GM19468 (cell line): ENCODE measurements at regions not wholly inside any gene's neighbourhood (a gene's known extent, or its start where the extent isn't known, plus 50 kb on each side); places are given as distances from the start of the nearest gene placed in this dataset.
"Not testable (repeated sequence)": the region's sequence is repeated elsewhere in the genome, so short reads cannot be mapped to it uniquely, and the experiment has no call there.

ENCODE experiments used
- ATAC-seq: cut with Tn5 transposase; IDR thresholded peaks from one replicate; pipeline ENCODE4 v1.9.1; 2021; ENCODE audit warnings: mild to moderate bottlenecking, moderate library complexity, moderate number of reproducible peaks; ENCODE audit not compliant: unreplicated experiment; ENCODE audit errors: extremely low read depth

DNA sequence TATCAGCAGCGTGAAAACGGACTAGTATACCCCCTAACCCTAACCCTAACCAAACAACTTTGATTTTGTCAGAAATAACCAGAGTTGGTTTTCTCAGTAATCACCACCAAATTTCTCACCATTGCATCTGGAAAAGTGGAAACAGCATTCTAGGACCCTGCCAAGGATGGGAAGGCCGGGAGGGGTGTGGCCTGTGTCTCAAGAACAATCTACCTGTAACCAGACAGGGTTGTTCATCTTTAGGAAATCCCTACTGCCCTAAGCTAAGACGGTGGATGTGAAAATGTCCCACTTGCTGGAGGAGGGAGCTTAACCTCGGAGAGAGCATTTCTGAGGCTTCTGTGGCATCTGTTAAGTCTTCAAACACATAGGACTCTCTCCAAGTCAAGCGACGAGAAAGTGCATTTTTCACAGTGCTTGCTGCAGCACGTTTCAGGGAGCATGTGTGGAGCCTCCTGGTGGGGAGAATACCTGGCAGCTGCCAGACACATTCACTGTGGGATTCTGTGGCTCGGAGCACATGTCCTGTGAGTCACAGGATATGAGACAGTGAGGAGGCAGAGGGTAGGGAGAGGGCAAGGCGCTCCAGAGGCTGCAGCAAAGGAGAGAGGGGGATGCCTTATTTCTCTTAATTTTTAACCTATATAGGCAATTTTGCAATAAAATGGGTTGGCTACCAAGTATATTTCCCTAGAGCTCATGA lies 207.5 kb downstream of the SPP2 start:
- ATAC-seq = no peak

DNA sequence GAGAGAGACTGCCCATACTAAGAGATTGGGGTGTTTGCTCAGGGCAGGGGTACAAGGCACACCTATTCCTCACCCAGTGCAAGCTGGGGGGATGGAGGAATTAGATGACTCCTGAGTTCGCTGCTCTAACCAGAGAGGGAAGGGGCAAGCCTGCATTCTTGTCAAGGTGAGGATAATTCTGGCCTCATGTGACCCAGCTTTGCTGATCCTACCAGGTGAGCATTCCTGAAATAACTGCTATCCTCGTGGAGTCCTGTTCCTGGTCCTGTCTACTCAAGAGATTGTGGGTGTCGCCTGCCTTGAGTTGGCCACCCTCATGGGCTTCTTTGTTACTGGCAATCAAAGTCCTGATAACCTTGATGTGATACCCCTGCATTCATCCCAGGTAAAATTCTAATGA lies 206.0 kb downstream of the SPP2 start:
- ATAC-seq = no peak

DNA sequence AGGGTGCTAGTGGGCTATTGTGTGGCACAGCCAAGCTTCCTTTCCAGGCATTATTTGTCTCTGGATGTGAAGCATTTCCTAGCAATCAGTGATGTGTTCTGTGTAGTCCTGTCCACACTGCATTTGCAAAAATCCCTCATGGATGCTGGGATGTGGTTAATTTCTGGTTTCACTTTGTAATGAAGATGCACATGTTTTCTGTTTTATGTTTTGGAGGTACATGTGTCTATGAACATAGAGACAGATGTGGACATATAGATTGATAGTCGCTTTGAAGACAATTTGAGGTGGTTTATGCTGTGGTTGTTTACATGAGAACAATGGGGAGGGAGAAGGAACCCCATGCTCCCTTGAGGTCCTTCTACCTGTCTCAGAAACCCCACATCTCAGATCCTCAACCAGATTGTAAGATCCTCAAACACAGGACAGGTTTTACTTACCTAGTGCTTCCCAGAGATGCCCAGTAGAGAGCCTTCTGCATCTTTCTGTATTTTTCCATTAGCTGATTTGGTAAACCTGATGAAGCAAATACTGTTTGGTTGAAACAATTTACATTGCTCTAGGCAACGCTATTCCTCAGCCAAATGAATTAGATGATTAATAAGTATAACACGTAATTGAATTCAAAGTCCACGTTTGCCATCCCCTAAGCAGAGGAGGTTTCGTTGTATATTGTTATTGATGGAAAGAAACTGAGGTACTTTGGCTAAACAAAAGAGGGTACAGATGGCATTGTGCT lies 204.4 kb downstream of the SPP2 start:
- no peak for ATAC-seq

DNA sequence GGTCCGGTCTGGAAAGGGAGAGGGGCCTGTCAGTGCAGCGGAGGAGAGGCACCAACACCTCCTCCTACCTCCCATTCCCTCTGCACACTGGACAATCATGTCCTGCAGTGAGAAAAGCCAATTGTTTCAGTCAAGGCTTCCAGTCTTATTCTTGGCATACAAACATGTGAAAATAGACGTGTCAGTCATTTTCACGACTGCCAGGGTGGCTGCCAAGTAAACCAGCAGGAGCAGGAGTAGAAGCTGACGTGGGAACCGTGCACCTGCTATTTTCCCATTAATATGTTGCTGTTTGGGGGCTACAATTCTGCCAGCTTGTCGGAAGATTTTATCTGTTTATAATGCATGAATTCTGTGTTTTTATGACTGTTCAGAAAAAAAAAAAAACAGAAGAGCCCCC lies 202.3 kb downstream of the SPP2 start:
- ATAC-seq = no peak

DNA sequence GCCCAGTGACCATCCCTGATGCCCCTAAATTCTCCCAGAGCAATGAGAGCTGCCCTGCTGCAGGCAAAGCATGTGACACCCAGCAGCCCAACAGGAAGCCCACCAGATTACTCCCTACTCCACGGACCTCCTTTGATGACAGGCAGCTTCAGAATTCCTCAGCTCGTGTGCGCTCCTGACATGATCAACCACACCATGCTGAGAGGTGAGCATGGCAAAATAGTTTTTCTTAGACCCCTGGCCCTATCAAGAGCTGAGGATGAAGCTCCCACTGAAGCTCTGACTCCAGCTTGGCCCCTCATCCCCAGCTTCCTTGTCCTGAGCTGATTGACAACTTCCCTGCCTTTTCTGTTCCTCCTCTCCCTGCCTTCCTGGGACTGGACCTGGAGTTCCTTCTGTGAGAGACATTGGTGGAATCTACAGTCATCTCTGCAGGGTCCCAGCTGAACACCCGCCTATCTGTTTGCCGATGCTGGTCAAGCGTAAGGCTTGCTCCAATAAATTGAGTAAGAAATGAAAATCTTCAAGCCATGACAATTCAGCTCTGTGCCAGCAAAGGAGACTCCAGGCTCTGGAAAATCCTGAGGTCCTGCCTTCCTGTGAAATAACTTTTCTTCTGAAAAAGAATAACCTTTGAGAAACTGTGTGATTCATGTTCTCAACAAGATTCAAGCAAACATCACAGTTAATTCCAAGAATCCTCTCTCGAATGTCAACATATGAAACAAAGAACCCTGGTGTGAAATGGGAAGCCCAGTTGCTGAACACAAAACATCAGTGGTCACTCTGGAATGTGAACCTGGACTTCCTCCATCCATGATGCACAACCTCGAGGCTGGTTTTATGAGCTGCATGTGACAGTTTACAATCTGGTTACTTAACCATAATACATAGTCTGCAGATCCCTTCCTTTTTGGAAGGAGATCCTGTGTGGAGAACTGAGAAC lies 201.1 kb downstream of the SPP2 start:
- ATAC-seq = no peak

DNA sequence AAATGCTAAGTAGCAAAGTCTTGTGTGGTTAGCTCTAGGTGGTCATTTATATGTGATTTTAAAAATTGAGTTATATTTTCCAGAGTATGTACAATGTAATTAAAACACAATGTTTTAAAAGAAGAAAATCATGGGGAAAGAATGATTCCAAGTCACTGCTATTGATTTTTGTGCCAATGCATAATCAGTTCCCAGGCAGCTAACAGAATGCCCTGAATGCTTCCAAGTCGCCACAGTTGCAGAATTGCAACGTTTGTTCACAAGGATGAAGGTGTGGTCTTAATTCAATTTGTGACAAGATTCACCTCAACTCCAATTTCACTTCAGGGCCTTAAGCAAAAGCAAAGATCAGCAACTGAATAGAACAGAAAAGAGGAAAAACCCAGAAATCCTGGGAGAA lies 200.4 kb downstream of the SPP2 start:
- ATAC-seq = no peak

DNA sequence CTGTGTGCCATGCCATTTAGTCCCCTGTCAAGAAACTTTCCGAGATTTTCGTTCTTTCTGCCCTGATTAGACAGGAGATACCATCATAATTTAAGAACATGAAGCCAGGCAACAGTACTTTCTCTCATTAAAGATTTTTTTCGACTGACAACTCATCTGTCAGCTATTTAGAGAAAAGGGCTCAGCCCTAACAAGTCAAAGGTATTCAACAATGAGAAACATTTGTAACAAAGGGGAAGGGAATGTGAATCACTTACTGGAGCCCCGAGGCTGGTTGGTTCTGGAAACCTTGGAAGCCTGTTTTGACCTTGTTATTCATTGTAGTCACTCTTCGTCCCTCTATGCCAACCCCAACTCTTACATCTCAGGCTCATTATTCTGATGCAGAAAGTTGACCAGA lies 199.4 kb downstream of the SPP2 start:
- ATAC-seq = no peak

DNA sequence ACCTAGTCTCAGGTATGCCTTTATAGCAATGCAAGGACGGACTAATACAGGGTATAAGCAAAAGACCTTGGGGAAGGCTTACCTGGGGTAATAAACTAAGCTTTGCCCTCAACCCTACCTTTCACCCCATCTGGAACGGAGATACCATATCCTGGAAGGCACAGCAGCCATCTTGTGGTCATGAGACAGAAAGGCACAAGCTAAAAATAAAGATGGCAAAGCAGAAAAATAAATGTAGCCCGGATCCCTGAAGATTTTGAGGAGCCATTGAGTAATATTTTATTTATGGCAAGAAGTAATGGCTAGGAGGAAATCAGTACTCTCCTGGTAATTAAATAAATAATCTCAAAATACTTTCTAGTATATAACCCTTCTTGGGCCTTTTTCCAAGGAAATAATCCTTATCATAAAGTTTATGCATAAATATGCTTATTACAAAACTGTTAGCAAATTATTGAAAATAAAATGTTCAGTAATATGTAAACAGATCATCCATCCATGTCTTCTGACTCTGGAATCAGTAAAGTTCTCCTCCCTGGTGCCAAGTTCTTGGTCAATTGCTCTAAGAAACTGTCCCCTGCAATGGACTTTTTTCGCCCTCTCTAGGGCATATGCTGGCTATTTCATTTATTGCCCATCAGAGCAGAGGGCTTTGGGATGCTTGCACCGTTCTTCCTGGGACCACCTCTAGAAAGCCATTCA lies 198.7 kb downstream of the SPP2 start:
- no peak for ATAC-seq

DNA sequence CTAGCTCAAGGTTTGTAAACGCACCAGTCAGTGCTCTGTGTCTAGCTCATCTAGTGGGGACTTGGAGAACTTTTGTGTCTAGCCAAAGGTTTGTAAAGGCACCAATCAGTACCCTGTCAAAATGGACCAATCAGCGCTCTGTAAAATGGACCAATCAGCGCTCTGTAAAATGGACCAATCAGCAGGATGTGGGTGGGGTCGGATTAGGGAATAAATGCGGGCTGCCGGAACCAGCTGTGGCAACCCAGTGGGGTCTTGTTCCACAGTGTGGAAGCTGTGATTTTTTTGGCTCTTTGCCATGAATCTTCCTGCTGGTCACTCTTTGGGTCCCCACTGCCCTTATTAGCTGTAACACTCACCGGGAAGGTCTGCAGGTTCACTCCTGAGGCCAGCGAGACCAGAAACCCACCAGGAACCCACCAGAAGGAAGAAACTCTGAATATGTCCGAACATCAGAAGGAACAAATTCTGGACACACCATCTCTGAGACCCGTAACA lies 197.8 kb downstream of the SPP2 start:
- not testable (repeated sequence) for ATAC-seq

DNA sequence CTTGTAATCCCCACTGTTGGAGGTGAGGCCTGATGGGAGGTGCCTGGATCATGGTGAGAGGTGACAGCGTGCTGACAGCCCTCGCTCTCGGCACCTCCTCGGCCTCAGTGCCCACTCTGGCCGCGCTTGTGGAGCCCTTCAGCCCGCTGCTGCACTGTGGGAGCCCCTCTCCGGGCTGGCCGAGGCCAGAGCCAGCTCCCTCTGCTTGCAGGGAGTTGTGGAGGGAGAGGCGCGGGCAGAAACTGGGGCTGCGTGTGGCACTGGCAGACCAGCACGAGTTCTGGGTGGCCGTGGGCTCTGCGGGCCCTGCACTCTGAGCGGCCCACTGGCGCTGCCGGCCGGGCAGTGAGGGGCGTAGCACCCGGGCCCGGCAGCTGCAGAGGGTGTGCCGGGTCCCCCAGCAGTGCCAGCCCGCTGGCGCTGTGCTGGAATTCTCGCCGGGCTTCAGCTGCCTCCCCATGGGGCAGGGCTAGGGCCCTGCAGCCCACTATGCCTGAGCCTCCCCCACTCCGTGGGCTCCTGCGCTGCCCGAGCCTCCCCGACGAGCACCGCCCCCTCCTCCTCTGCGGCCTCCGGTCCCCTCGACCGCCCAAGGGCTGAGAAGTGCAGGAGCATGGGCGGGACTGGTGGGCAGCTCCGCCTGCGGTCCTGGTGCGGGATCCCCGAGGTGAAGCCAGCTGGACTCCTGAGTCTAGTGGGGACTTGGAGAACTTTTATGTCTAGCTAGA lies 197.1 kb downstream of the SPP2 start:
- no peak for ATAC-seq

DNA sequence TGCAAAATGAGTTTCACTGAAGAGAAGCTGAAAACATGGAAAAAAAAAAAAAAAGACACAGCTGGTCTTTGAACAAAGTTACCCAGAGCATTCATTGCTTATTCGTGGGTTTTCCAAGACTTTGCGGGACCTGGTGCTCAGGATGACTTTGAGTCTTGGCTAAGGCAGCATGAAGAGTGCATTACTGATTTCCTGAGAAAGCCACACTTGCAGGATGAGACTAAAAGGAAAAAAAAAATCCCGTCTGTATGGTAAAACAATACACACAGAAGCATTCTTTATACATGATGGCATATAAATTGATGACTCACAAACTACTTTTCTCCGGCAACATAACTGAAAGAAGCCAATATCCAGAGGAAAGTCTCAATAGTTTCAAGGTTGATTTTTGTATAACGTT lies 195.4 kb downstream of the SPP2 start:
- ATAC-seq = no peak

DNA sequence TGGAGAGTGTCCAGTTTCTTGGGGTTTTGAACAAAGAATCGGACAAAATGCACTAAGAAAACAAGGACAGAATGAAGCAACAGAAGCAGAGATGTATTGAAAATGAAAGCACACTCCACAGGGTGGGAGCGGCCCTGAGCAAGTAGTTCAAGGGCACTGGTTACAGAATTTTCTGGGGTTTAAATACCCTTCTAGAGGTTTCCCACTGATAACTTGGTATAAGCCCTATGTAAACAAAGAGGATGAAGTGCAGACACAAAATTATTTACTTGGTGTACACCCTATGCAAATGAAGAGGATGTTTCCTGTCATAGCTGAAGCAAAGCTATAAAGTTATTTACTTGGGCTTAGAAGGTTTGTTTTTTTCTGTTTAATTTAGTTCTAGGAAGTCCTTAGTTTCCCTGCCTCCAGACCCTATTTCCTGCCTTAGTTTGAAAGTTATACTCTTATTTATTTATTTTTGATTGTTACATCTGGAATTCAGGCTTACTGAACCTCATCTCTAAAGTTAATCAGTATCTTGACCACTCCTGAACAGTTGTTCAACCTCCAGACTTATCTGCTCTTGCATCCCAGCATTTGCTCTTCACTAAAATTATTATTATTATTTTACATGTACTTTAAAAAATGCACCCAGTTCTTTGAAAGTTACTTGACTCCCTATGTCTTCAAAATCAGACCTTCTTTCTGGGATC lies 193.5 kb downstream of the SPP2 start:
- no peak for ATAC-seq

DNA sequence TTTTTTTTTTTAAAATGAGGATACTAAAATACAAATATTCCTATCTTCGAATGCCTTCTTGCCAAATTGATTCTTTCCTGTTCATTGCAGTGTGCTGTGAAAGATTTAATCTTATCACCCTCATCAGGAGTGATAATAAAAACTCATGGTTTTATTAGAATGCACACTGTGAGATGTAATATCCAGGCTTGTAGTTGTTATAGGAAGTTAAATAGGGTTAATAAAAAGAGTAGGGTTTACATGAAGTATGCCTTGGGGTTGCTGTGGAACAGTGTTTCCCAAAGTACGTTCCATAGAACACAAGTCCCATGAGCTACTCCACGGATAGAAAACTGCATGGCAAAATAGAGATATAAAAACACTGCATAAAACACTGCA lies 191.9 kb downstream of the SPP2 start:
- ATAC-seq = no peak

DNA sequence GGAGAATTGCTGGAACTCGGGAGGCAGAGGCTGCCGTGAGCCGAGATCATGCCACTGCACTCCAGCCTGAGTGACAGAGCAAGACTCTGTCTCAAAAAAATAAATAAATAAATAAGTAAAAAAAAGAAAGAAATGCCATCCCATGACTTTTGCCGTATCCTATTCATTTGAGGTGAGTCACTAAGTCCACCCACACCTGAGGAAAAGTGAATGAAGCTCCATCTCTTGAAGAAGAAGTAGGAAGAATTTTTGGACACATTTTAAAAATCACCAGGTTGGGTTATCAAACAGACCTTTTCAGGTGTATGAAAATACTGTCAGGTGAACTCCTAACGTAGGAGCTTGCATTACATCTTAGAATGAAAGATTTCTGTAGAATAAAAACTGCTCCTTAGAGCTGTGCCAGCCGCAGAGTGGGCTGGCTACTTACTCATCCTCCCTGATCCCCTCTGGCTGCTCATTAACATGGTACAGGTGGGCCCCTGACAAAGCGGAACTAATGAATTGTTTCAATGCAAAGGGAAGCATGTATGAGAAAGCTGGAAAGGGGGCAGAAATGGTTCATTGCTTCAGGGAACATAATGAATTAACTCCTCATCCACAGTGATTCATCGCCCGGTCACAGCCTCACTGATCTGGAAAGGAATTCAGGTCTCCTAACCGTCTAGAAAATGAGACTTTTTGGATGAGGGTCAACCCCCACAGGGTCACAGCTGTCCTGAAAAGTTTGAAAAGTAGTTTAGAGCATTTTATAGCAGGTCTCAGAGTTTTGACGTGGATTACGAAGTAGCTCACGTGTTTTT lies 191.4 kb downstream of the SPP2 start:
- no peak for ATAC-seq

DNA sequence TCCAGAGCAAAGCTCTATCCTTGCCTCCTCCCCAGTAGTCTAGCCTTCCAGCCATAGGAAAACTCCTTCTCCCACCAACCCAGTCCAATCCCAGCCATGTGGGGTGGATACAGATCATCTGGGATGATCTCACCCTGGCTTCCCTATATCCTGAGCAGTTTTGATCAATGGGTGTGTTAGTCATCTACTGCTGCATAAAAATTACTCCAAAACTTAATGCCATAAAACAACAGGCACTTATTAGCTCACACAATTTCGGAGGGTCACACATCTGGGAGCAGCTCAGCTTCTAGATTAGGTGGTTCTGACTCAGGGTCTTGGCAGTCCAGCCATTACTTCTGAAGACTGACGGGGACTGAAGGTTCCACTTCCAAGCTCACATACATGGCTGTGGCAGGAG lies 190.4 kb downstream of the SPP2 start:
- ATAC-seq = no peak

DNA sequence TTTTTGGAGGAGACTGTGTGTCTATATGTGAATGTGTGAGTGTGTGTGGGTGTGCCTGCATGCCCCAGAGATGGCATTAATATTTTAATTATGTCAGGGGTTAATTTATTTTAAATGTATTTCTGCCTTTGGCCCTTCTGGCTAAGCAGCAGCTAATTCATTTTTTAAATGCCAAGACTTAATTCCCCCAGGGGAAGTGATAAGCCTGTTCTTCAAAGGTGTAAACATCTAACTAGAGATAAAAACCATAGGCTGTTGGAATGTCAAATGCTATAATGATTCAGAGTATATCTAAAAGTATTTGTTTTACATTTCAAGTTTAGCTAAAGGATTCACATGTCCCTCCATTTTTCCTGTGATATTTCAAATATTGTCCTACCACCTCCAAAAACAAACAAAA lies 184.7 kb downstream of the SPP2 start:
- no peak for ATAC-seq

DNA sequence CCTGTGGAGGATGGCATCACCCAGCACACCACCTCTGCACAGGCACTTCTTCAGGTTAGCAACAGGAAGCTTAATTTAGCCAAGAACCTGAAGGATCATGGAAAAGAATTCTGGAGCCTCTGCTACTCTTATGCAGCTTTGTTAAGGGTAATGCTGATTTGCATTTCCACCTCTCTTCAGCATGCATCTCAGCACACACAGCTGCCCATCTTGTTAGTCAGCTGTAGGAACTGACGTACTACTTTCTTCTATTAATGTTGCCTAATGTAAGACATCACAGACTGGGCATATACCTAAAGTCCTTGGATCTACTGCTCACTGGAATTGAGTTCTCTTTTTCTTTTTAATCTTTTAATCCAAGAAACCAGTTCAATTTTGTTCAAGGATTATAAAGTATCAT lies 181.0 kb downstream of the SPP2 start:
- ATAC-seq = no peak

DNA sequence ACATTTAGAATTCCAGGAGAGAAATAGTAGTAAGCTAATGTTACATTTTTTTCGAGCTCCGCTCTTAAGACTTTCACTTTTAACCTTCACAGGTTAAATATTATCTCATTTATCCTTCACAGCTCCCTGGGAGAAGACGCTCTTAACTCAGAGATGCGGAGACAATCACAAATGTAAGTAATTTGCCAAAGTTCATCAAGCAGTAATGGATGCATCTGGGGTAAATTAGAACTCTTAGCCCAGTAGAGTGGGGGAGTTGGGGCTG lies 168.5 kb downstream of the SPP2 start:
- no peak for ATAC-seq
